ENCODE measurements at regions not wholly inside any gene's neighbourhood (a gene's known extent, or its start where the extent isn't known, plus 50 kb on each side); places are given as distances from the start of the nearest gene placed in this dataset.

DNA sequence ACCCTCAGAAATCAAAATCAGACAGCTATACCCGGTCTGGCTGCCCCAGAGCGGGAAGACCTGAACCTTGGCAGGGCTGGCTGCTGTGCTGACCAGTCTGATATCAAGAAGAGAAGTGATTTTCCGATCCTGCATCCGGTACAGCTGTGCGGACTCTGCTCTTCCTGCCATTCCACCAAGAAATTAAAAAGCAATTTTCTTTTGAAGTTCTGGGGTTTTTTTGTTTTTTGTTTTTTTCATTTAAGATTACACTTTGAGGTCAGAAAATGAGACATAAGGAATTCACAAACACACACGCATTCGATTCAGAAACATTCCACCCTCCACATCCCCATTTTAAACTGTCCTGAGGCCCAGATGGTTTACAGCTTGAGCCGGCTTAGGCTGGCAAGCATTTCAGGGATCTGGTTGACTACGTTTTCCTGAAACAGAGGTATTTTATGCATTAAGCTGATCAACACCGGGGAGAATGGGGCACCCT lies 156.5 kb downstream of the COL6A3 start:
- ChIA-PET POLR2A (no interaction called here), CTCF (interaction anchor here (1.0 kb wide), 1 partner anchor 164 kb away, joined by 3 read pairs; no protein-coding TSS in a partner anchor)
- no peaks in the 10 kb centered on the region for H3K36me3 Mint-ChIP-seq (ENCODE audit: low read depth)
- no peak overlapping the region for H3K4me3 Mint-ChIP-seq
- H3K9me3 Mint-ChIP-seq = no peaks in the 10 kb centered on the region
- DNase-seq = no peak
- no peaks in the 10 kb centered on the region for H3K4me1 Mint-ChIP-seq
- H3K27me3 Mint-ChIP-seq = peaks cover 16% of the 10 kb centered on the region
- H3K27ac Mint-ChIP-seq = no peak overlapping the region

GRCh38 chr2:237258116-237258515 lies 155.8 kb downstream of the COL6A3 start:
- Mint-ChIP-seq H3K27ac (no peak overlapping the region), H3K27me3 (peaks cover 13% of the 10 kb centered on the region), H3K4me1 (no peaks in the 10 kb centered on the region), H3K4me3 (no peak overlapping the region), H3K36me3 (ENCODE audit: low read depth) (no peaks in the 10 kb centered on the region), H3K9me3 (no peaks in the 10 kb centered on the region)
- POLR2A ChIA-PET = no interaction called here
- CTCF ChIA-PET = no interaction called here
- no peak for DNase-seq

DNA sequence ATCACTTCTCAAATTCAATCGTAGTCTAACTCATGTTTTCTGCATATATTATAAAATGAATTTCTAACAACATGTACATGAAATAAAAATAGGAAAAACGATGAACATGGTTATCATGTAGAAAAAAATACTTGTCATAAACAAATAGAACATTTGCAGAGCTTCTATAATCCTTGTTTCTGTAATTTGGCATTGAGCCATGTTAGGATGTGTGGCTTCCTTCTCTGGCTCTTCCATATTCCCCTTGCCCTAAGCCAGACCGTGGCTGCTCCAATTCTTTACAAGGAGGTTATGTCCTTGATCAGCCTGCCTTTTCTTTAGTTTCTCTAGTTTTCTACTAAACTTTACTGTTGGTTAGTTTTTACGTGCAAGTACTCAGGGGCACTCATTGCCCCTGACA lies 155.3 kb downstream of the COL6A3 start:
- Mint-ChIP-seq H3K4me1 (no peaks in the 10 kb centered on the region), H3K4me3 (no peak overlapping the region), H3K36me3 (ENCODE audit: low read depth) (no peaks in the 10 kb centered on the region), H3K27me3 (peaks cover 11% of the 10 kb centered on the region), H3K27ac (no peak overlapping the region), H3K9me3 (no peaks in the 10 kb centered on the region)
- POLR2A ChIA-PET = no interaction called here
- CTCF ChIA-PET = no interaction called here
- no peak for DNase-seq

- CTCF ChIA-PET = no interaction called here
- Mint-ChIP-seq H3K9me3 (no peaks in the 10 kb centered on the region), H3K4me3 (no peak overlapping the region), H3K36me3 (ENCODE audit: low read depth) (no peaks in the 10 kb centered on the region), H3K27me3 (peaks cover 9% of the 10 kb centered on the region), H3K27ac (no peak overlapping the region), H3K4me1 (no peaks in the 10 kb centered on the region)
- POLR2A ChIA-PET = no interaction called here
- DNase-seq = no peak
These were observed 154.8 kb downstream of the COL6A3 start for GRCh38 chr2:237259201-237259600.

GRCh38 chr2:237260039-237260620 lies 153.8 kb downstream of the COL6A3 start:
- ChIA-PET POLR2A (no interaction called here), CTCF (interaction anchor here (0.6 kb wide), 1 partner anchor 10 kb away, joined by 3 read pairs; no protein-coding TSS in a partner anchor)
- no peak overlapping the region for H3K27ac Mint-ChIP-seq
- no peak overlapping the region for H3K4me3 Mint-ChIP-seq
- no peaks in the 10 kb centered on the region for H3K9me3 Mint-ChIP-seq
- H3K27me3 Mint-ChIP-seq = peaks cover 9% of the 10 kb centered on the region
- no peaks in the 10 kb centered on the region for H3K36me3 Mint-ChIP-seq (ENCODE audit: low read depth)
- no peak for DNase-seq
- no peaks in the 10 kb centered on the region for H3K4me1 Mint-ChIP-seq

DNA sequence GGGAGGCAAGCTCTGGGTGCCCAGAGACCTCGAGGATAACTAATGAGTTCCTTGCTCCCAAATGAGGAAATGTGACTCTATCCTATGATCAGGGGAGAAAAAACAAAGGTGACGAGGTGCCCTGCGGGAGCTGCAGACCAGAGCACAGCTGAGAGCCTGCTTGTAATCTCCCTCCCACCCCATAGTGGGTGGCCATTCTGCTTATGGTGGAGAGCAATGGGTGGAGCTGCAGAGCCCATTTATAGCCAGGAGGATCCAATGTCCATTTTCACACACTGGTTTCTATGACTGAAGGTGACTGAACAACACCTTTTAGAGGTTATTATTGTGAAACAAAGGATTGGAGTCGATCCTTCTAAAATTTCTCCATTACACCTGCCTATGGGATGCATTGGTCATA lies 153.3 kb downstream of the COL6A3 start:
- no peak overlapping the region for H3K27ac Mint-ChIP-seq
- CTCF ChIA-PET = no interaction called here

GRCh38 chr2:237261327-237261726 lies 152.6 kb downstream of the COL6A3 start:
- H3K36me3 Mint-ChIP-seq (ENCODE audit: low read depth) = no peaks in the 10 kb centered on the region
- ChIA-PET POLR2A (no interaction called here), CTCF (no interaction called here)
- no peak for DNase-seq
- H3K27me3 Mint-ChIP-seq = peaks cover 5% of the 10 kb centered on the region
- H3K9me3 Mint-ChIP-seq = no peaks in the 10 kb centered on the region
- no peaks in the 10 kb centered on the region for H3K4me1 Mint-ChIP-seq
- H3K27ac Mint-ChIP-seq = no peak overlapping the region
- H3K4me3 Mint-ChIP-seq = no peak overlapping the region

More for the DNA sequence above, 153.3 kb downstream of the COL6A3 start:
- POLR2A ChIA-PET = no interaction called here
- Mint-ChIP-seq H3K4me3 (no peak overlapping the region), H3K9me3 (no peaks in the 10 kb centered on the region), H3K4me1 (no peaks in the 10 kb centered on the region), H3K27me3 (peaks cover 8% of the 10 kb centered on the region), H3K36me3 (ENCODE audit: low read depth) (no peaks in the 10 kb centered on the region)
- DNase-seq = no peak

GRCh38 chr2:237262838-237263771 lies 150.9 kb downstream of the COL6A3 start:
- ChIA-PET POLR2A (no interaction called here), CTCF (no interaction called here)
- Mint-ChIP-seq H3K27me3 (peaks cover 5% of the 10 kb centered on the region), H3K27ac (no peak overlapping the region), H3K4me1 (no peaks in the 10 kb centered on the region), H3K4me3 (no peak overlapping the region), H3K36me3 (ENCODE audit: low read depth) (no peaks in the 10 kb centered on the region), H3K9me3 (no peaks in the 10 kb centered on the region)
- no peak for DNase-seq

DNA sequence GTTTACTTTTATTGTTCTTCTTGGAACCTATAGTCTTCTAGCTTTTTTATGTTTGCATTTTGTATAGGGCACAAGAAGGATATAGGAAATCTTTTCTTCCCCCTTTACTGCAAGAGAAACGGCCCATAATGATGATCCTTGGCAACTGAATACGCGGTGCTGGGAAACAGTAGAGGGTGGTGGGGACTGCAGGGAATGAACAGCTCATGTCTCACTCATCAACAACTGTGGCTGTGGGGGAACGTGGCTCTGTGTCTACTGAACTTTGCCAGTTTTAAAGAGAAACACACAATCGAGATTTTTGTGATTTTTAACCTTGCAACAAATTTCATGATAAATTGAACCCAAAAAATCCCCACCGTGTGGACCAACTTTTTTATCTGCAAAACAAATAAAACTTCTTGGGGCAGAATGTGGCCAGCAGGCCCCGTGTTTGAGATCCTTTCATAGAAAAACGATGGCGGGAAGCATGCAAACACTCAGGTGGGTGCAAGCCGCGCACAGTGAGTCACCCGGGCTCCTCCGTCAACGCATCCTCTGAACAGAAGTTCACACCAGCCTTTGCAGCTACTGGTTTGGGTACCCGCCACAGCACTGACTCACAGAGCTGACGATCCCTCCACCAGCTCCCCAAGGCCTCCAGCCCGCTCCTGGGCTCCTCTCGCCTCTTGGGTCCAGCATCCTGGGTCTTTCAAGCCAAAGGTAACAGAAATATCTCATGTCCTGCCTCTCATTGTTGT lies 149.3 kb downstream of the COL6A3 start:
- Mint-ChIP-seq H3K9me3 (no peaks in the 10 kb centered on the region), H3K4me3 (no peak overlapping the region), H3K36me3 (ENCODE audit: low read depth) (no peaks in the 10 kb centered on the region), H3K4me1 (no peaks in the 10 kb centered on the region), H3K27me3 (peaks cover 9% of the 10 kb centered on the region), H3K27ac (no peak overlapping the region)
- POLR2A ChIA-PET = no interaction called here
- DNase-seq = no peak
- CTCF ChIA-PET = no interaction called here

DNA sequence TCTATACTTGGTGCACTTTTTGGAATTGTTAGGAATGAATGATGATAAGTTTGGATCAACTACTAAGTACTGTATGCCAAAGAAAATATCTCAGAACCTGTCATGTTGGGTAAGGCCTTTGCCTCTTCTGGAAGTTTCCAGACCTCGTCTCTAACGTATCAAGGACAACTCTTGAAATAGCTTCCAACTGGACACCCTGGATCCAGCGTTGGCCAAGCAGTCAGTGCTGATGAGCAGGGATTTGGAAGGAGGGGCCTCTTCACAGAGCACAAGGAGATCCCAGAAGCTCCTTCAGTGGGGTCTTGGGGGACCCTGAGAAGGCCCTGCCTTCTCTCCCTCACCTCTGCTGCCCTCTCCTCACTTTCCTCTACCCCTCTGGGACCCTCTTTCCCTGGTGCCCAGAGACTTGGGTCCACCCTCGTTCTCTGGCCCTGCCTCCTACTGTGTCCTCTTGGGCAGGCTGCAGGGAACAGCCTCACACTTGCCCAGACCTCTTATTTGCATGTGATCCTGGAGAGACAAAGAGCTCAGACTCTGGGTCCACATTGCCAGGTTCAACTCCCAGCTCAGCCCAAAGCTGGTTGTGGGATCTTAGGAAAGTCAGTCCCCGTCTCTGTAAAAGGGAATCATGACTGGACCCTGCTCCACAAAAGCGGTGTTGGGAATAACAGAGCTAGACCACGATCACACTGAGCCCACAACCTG lies 145.8 kb downstream of the COL6A3 start:
- CTCF ChIA-PET = interaction anchor here (0.8 kb wide), 1 partner anchor 154 kb away, joined by 3 read pairs; no protein-coding TSS in a partner anchor
- peaks cover 11% of the 10 kb centered on the region for H3K27me3 Mint-ChIP-seq
- H3K4me3 Mint-ChIP-seq = no peak overlapping the region
- H3K36me3 Mint-ChIP-seq (ENCODE audit: low read depth) = no peaks in the 10 kb centered on the region
- H3K4me1 Mint-ChIP-seq = no peaks in the 10 kb centered on the region
- H3K9me3 Mint-ChIP-seq = no peaks in the 10 kb centered on the region
- POLR2A ChIA-PET = no interaction called here
- no peak for DNase-seq
- H3K27ac Mint-ChIP-seq = no peak overlapping the region

DNA sequence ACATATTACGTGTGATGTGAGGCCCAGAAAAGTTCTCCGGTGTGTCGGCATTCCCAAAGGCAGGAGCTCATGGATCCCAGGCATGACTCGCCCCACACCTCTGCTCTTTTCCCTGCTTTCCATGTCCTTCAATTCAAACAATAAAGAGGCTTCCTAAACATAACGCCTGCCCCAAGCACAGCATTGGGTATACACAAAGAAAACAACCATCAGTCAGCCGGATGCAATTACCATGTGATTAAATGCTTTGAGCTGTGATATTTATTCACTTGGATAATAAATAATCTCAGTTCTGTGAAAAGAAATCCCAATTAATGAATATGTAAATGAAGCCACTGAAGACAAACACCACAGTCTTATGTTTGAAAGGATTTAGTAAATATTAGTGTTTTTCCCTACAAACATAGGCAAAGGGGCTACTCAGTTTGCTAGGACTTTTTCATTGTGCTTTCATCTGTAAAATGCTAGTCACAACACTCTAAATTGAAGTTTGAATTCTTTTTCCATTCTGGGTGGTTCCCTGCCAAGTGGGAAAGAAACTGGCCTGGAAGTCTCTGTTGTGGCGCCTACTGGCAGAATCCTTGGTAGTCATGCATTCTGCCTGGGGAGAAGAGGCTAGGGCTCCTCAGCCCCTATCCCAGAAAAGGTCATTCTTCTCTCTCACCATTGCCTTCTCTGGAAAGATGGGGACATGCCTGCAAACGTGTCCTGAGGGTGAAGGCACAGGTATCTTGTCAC lies 144.7 kb downstream of the COL6A3 start:
- no peak for DNase-seq
- H3K9me3 Mint-ChIP-seq = no peaks in the 10 kb centered on the region
- ChIA-PET POLR2A (no interaction called here), CTCF (no interaction called here)
- no peaks in the 10 kb centered on the region for H3K36me3 Mint-ChIP-seq (ENCODE audit: low read depth)
- peaks cover 11% of the 10 kb centered on the region for H3K27me3 Mint-ChIP-seq
- no peaks in the 10 kb centered on the region for H3K4me1 Mint-ChIP-seq
- H3K27ac Mint-ChIP-seq = no peak overlapping the region
- H3K4me3 Mint-ChIP-seq = no peak overlapping the region

- H3K4me1 Mint-ChIP-seq = no peaks in the 10 kb centered on the region
- H3K36me3 Mint-ChIP-seq (ENCODE audit: low read depth) = no peaks in the 10 kb centered on the region
- H3K27ac Mint-ChIP-seq = no peak overlapping the region
- H3K4me3 Mint-ChIP-seq = no peak overlapping the region
- POLR2A ChIA-PET = no interaction called here
- CTCF ChIA-PET = interaction anchor here (0.5 kb wide), 1 partner anchor 11 kb away, joined by 3 read pairs; no protein-coding TSS in a partner anchor
- H3K27me3 Mint-ChIP-seq = peaks cover 11% of the 10 kb centered on the region
- no peaks in the 10 kb centered on the region for H3K9me3 Mint-ChIP-seq
- DNase-seq = no peak
These were observed 143.4 kb downstream of the COL6A3 start for GRCh38 chr2:237270520-237270919.
